A673 (cell line): ENCODE measurements at regions not wholly inside any gene's neighbourhood (a gene's known extent, or its start where the extent isn't known, plus 50 kb on each side); places are given as distances from the start of the nearest gene placed in this dataset.

Experiments used
- BruUV-seq: library from RNA; stranded (reverse); fragments of 400-500 nt; replicated peaks from 2 replicates; lab custom pipeline; 2021; lab: Mats Ljungman, UMichigan
- CTCF ChIA-PET: fragments of 300-600 bp; sonication (Branson Sonifier 250); formaldehyde crosslinking; loops from one replicate; lab custom pipeline; 2022; ENCODE audit warnings: antibody characterized with exemption; lab: Charles Lee
- POLR2A ChIA-PET: fragments of 300-600 bp; sonication (Branson Sonifier 250); formaldehyde crosslinking; loops from one replicate; lab custom pipeline; 2022; ENCODE audit warnings: antibody characterized with exemption; ENCODE audit not compliant: low non-redundant PET; lab: Charles Lee
- DNase-seq: peaks from one replicate; pipeline ENCODE4 v3.0.0-alpha.2; 2015; ENCODE audit warnings: low spot score
- H3K27ac ChIP-seq: fragments of 200-600 bp; sonication (generic); 2 replicates; pipeline ENCODE4 v1.5.1; 2016; ENCODE audit warnings: mixed run types, low read depth, mild to moderate bottlenecking, mixed read lengths, antibody characterized with exemption, low read length; ENCODE audit not compliant: poor library complexity, severe bottlenecking
- H3K27me3 ChIP-seq: fragments of 200-600 bp; sonication (generic); replicated peaks from 2 replicates; pipeline ENCODE4 v1.6.1; 2017; ENCODE audit warnings: mixed run types, low read depth, mild to moderate bottlenecking, mixed read lengths, antibody characterized with exemption, low read length; ENCODE audit not compliant: insufficient read depth, poor library complexity
- H3K36me3 ChIP-seq: fragments of 200-600 bp; sonication (generic); 2 replicates; pipeline ENCODE4 v1.6.1; 2016; ENCODE audit warnings: mixed run types, mild to moderate bottlenecking, mixed read lengths, antibody characterized with exemption, low read length; ENCODE audit not compliant: insufficient read depth, poor library complexity, severe bottlenecking
- H3K4me1 ChIP-seq: fragments of 200-600 bp; sonication (generic); 2 replicates; pipeline ENCODE4 v1.6.1; 2017; ENCODE audit warnings: mixed run types, mild to moderate bottlenecking, mixed read lengths, antibody characterized with exemption, low read length; ENCODE audit not compliant: insufficient read depth, poor library complexity, severe bottlenecking
- H3K4me3 ChIP-seq: fragments of 200-600 bp; sonication (generic); 2 replicates; pipeline ENCODE4 v1.5.1; 2016; ENCODE audit warnings: low read depth, mixed run types, mild to moderate bottlenecking, mixed read lengths, low read length; ENCODE audit not compliant: poor library complexity, severe bottlenecking
- H3K9me3 ChIP-seq: fragments of 200-600 bp; sonication (generic); 2 replicates; pipeline ENCODE4 v1.6.1; 2016; ENCODE audit warnings: mixed run types, low read depth, mild to moderate bottlenecking, mixed read lengths, antibody characterized with exemption, low read length; ENCODE audit not compliant: poor library complexity, severe bottlenecking
- EZH2 ChIP-seq: fragments of 200-600 bp; sonication (generic); IDR thresholded peaks from 2 replicates; pipeline ENCODE4 v1.6.1; 2017; ENCODE audit warnings: borderline replicate concordance, low read depth, mild to moderate bottlenecking, mixed read lengths, antibody characterized with exemption, low read length; ENCODE audit not compliant: poor library complexity, severe bottlenecking
- intact Hi-C: fragments of 100-400 bp; cut with micrococcal nuclease; formaldehyde crosslinking; loops from one replicate; pipeline ENCODE4 v1.10.0; 2022; ENCODE audit not compliant: unreplicated experiment
- TF ChIP-seq, protein P1 (sequence below): fragments of 300-800, 200-600 bp; sonication (generic); conservative IDR thresholded peaks from 2 replicates; pipeline ENCODE4 v1.5.1; 2017; ENCODE audit warnings: low read depth, mild to moderate bottlenecking, antibody characterized with exemption, low read length, moderate library complexity, mixed read lengths

DNA sequence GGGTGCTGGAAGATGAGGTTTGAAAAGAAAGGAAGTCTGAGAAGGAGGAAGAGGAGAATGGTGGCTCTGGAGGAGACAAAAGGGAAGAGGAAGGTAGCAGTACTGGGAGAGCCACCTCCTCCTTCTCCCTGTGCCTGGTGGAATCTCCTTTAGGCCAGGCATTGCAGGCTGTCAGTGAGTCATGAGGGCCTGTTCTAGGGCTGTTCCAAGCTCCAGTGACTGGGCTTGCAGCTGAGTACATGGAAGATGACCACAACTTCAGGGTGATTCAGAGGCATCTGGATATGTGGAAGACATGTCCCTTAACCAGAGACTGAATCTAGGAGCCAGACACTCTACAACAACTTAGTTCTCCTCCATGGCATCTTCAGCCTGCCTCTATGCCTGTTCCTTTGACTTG is 107.8 kb downstream of the EFNB1 start:
- H3K27me3 ChIP-seq = no peaks in the 10 kb centered on the region
- intact Hi-C loops = no loop called here
- ChIA-PET CTCF (no interaction called here), POLR2A (no interaction called here)
- no peak overlapping the region for H3K4me3 ChIP-seq
- H3K36me3 ChIP-seq = no peaks in the 10 kb centered on the region
- BruUV-seq = no TSS peak
- no peak for DNase-seq
- H3K27ac ChIP-seq = no peak overlapping the region
- TF ChIP-seq, protein P1, sequence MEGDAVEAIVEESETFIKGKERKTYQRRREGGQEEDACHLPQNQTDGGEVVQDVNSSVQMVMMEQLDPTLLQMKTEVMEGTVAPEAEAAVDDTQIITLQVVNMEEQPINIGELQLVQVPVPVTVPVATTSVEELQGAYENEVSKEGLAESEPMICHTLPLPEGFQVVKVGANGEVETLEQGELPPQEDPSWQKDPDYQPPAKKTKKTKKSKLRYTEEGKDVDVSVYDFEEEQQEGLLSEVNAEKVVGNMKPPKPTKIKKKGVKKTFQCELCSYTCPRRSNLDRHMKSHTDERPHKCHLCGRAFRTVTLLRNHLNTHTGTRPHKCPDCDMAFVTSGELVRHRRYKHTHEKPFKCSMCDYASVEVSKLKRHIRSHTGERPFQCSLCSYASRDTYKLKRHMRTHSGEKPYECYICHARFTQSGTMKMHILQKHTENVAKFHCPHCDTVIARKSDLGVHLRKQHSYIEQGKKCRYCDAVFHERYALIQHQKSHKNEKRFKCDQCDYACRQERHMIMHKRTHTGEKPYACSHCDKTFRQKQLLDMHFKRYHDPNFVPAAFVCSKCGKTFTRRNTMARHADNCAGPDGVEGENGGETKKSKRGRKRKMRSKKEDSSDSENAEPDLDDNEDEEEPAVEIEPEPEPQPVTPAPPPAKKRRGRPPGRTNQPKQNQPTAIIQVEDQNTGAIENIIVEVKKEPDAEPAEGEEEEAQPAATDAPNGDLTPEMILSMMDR = no peak
- TF ChIP-seq EZH2 = no peak
- H3K4me1 ChIP-seq = peaks cover 15% of the 10 kb centered on the region
- no peaks in the 10 kb centered on the region for H3K9me3 ChIP-seq

DNA sequence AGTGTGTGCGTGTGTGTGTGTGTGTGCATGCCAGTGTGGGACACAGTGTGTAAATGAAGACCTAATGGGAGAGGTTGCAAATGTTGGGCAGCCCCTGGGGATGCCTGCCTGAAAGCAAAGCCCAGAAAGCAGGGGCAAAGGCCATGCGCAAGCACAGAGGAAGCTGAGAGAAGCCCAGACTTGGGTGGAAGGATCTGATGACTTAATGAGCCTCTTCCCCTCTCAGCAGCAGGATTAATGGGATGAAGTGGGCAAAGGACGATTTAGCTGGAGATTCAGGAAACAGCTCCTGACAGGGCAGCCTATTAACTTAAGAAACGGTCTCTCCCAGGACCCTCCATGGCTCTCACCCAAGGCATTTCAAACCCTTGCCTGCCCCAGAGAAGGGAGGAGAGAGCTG is 107.3 kb downstream of the EFNB1 start:
- Histone ChIP-seq H3K36me3 (no peaks in the 10 kb centered on the region), H3K4me1 (peaks cover 15% of the 10 kb centered on the region), H3K4me3 (no peak overlapping the region), H3K27ac (no peak overlapping the region), H3K27me3 (no peaks in the 10 kb centered on the region), H3K9me3 (no peaks in the 10 kb centered on the region)
- ChIA-PET POLR2A (no interaction called here), CTCF (no interaction called here)
- no TSS peak for BruUV-seq
- peak; percentile 59 for DNase-seq
- no peak for TF ChIP-seq EZH2
- TF ChIP-seq, protein P1 = no peak
- intact Hi-C loops = no loop called here

DNA sequence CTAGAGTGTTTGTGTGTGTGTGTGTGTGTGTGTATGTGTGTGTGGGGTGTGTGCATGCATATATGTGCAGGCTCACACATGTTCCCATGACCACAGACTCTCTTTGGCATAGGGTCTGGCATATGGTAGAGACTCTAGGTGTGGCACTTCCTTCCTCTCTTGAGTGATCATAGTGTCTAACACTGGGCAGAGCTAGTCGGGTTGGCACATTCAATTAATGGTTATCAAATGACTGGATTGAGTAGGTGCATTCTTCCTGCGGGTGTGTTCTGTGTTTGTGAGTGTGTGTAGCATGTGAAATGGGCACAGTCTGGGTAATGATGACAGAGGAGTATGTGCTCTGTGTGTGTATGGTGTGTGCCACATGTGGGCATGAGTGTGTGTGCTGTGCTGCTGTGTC is 106.5 kb downstream of the EFNB1 start:
- Histone ChIP-seq H3K9me3 (no peaks in the 10 kb centered on the region), H3K4me1 (peaks cover 15% of the 10 kb centered on the region), H3K27me3 (no peaks in the 10 kb centered on the region), H3K27ac (no peak overlapping the region), H3K36me3 (no peaks in the 10 kb centered on the region), H3K4me3 (no peak overlapping the region)
- intact Hi-C loops = no loop called here
- no peak for DNase-seq
- BruUV-seq = no TSS peak
- CTCF ChIA-PET = no interaction called here
- TF ChIP-seq, protein P1 = no peak
- no peak for TF ChIP-seq EZH2
- POLR2A ChIA-PET = no interaction called here
